ENCODE measurements at regions not wholly inside any gene's neighbourhood (a gene's known extent, or its start where the extent isn't known, plus 50 kb on each side); places are given as distances from the start of the nearest gene placed in this dataset.

GRCh38 chr7:28900311-28900710 lies 57.8 kb downstream of the TRIL start:
- peaks cover 42 to 56% of the 10 kb centered on the region in 2 experiments for H3K4me1 Mint-ChIP-seq
- no peaks in the 10 kb centered on the region for H3K27me3 Mint-ChIP-seq (ENCODE audit: low read depth)
- H3K9me3 Mint-ChIP-seq = no peaks in the 10 kb centered on the region
- peaks cover 0 to 4% (median 0%) of the 10 kb centered on the region in 3 experiments; a peak in 2 of 7 replicates for H3K36me3 Mint-ChIP-seq (ENCODE audit: insufficient read depth in 1 of 3, low read depth in 3 of 3)
- TF ChIP-seq CTCF (conservative IDR thresholded peaks at IDR 0.05) = no peak
- Histone ChIP-seq H2BK5ac (ENCODE audit: insufficient read length, low read length) (no peak overlapping the region), H3K4me2 (ENCODE audit: insufficient read depth, insufficient read length, low read length) (no peak overlapping the region), H3K4ac (ENCODE audit: low read depth, low read length) (no peak overlapping the region), H3T11ph (ENCODE audit: low read length) (no peak overlapping the region), H2BK120ac (ENCODE audit: low read depth, low read length, poor library complexity, severe bottlenecking) (no peak overlapping the region), H3K27ac (ENCODE audit: insufficient read length, low read depth, low read length) (no peak overlapping the region), H3K14ac (ENCODE audit: insufficient read depth, low read length) (no peak overlapping the region), H3K9ac (ENCODE audit: extremely low read depth, insufficient read length, low read length) (no peak overlapping the region), H4K20me1 (ENCODE audit: control insufficient read depth, insufficient read depth, insufficient read length) (no peaks in the 10 kb centered on the region), H3K9me3 (ENCODE audit: control insufficient read depth, low read depth, low read length) (no peaks in the 10 kb centered on the region), H4K5ac (ENCODE audit: insufficient read length, low read depth, low read length) (no peak overlapping the region), H2AFZ (ENCODE audit: low read length) (no peak overlapping the region), H2BK12ac (ENCODE audit: insufficient read length, low read depth, low read length) (no peak overlapping the region), H3K4me1 (ENCODE audit: insufficient read depth, low read length) (peaks cover 2% of the 10 kb centered on the region; the same call in 1 of the 2 replicates), H4K8ac (replicated peaks; ENCODE audit: insufficient read length, low read depth, low read length) (no peak overlapping the region), H3K18ac (ENCODE audit: insufficient read length, low read depth, low read length) (no peak overlapping the region), H3K56ac (ENCODE audit: insufficient read length, low read depth, low read length) (no peak overlapping the region), H2BK15ac (ENCODE audit: low read depth, low read length) (no peak overlapping the region), H3K23ac (ENCODE audit: insufficient read length, low read depth, low read length) (no peak overlapping the region), H2AK5ac (ENCODE audit: insufficient read length, low read length) (no peak overlapping the region), H3K27me3 (ENCODE audit: insufficient read depth, low read length) (no peaks in the 10 kb centered on the region), H3K79me1 (ENCODE audit: insufficient read depth, low read depth, low read length, poor library complexity, severe bottlenecking) (no peaks in the 10 kb centered on the region), H3K79me2 (ENCODE audit: insufficient read depth, low read length) (no peaks in the 10 kb centered on the region), H2BK20ac (ENCODE audit: low read depth, low read length, poor library complexity, severe bottlenecking) (no peak overlapping the region), H3K23me2 (ENCODE audit: insufficient read length, low read depth, low read length, poor library complexity, severe bottlenecking) (no peaks in the 10 kb centered on the region), H4K91ac (ENCODE audit: insufficient read length, low read depth, low read length) (no peak overlapping the region)
- peak overlapping the region in 1 of 3 experiments; percentile 38; a peak in 2 of 7 replicates for H3K27ac Mint-ChIP-seq
- DNase-seq = no peak
- no peak overlapping the region for H3K4me3 Mint-ChIP-seq
- WGBS (ENCODE audit: extremely low coverage, insufficient read length, low lambda C conversion rate) = no CpG with 5 or more reads among the region's 1 CpG
